ENCODE measurements at regions not wholly inside any gene's neighbourhood (a gene's known extent, or its start where the extent isn't known, plus 50 kb on each side); places are given as distances from the start of the nearest gene placed in this dataset.

DNA sequence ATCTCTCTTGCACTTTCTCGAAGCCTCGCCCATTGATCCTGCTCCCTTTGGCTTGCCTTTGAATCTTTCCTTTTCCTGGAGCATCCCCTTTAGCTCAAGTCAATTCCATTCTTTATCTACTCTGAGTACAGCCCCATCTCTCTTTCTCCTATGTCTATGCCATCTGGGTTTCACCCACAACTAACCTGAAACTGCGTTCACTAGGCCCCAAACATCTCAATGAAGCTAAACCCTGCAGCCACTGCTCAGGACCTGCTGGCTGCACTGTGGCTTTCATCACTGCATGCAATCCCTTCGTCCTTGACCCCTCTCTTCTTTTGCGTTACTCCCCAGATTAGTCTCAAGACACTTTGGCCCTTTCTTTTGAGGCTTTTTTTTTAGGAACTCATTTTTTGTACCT is 81.6 kb upstream of the CYRIA start:
- TF ChIP-seq POLR2A (IDR thresholded peaks at IDR 0.05; ENCODE audit: low read depth, low read length) (no peak), TAF1 (IDR thresholded peaks at IDR 0.05; ENCODE audit: borderline replicate concordance, low read depth, low read length) (no peak)

Data from GM12892 (cell line).